GM19240 (cell line): ENCODE measurements at regions not wholly inside any gene's neighbourhood (a gene's known extent, or its start where the extent isn't known, plus 50 kb on each side); places are given as distances from the start of the nearest gene placed in this dataset.
A peak's percentile ranks its signal among the peaks of the same experiment; 100 is the strongest.

Experiments used
- DNase-seq: peaks from one replicate; pipeline ENCODE4 v3.0.0; 2011; ENCODE audit warnings: low spot score; ENCODE audit not compliant: insufficient read length

GRCh38 chr18:67232991-67233390 lies 283.5 kb downstream of the DSEL start:
- no peak for DNase-seq

GRCh38 chr18:67232406-67232805 lies 284.1 kb downstream of the DSEL start:
- DNase-seq, result no peak

GRCh38 chr18:67222887-67223286 lies 293.6 kb downstream of the DSEL start:
- DNase-seq, result no peak

- no peak for DNase-seq
Measured at GRCh38 chr18:67219821-67220220, 296.7 kb downstream of the DSEL start.

DNA sequence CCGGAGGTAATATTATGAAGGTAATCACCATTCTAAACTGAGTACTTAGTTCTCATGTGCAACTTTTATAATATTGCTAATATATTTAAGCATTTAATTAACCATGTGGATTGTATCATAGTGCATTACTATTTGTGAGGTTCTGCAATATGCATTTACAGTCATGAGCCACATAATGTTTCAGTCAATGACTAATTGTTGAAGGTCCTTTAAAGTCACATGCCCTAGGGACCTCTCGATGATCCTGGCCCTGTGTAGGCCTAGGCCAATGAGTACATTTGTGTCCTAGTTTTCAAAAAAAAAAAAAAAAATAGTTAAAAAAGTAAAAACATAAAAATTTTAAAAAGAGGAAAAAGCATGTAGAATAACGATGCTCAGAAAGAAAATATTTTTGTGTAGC lies 298.0 kb downstream of the DSEL start:
- DNase-seq, result no peak

GRCh38 chr18:67217551-67218166 lies 298.9 kb downstream of the DSEL start:
- peak; percentile 11 for DNase-seq

DNA sequence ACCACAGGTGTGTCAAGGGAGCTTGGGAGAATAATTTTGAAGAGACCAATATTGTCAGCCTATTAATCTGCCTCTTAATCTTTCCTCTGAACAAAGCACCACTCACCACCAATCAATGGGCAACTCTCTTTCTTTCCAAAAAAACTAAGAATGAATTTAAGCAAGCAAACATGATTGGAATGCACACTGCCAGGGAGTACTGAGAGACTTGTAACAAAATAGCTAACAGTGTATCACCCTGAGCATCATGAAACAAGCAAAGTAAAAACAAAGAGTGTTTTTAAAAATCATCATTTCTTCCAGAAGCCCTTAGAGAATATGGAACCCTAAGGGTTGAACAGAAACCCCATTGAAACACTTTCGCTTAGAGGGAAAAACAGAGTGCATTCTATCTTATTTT lies 299.7 kb downstream of the DSEL start:
- DNase-seq, result no peak

GRCh38 chr18:67215686-67216085 lies 300.8 kb downstream of the DSEL start:
- no peak for DNase-seq

DNA sequence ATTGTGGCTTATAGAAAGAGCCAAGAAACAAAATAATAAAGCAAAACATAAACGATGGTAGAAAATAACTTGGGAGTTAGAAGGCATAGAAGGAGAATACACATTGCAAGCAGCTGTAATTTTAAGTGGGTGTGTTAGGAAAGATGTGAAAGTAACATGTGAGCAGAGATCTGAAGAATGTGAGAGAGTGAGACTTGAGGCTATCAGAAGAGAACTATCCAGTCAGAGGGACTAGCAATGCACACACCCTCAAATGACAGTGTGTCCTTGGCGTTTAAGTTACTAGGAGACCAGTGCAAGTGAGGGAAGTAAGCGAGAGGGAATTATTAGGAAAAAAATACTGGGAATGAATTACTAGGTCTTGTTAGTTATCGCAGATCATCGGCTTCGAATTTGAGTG lies 304.9 kb downstream of the DSEL start:
- no peak for DNase-seq

DNA sequence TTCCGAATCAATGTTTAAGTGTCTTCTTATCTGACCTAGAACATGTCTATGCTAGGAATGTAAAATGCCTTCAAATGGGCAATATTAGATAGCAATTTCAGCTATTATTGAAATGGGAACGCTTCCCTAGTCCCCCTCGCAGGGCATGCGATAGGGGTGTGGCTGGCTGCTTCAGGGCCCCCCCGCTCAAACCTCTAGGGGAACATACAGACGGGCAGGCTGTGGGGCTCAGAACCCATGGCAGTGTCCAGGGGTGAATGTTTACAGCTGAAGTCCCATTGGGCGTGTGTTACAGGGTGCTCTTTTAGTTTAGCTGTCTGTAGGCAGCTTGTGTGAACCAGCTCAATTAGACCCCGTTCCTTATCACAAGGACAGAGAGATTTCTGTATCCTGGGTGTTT lies 315.9 kb downstream of the DSEL start:
- DNase-seq, result no peak

GRCh38 chr18:67199993-67200617 lies 316.4 kb downstream of the DSEL start:
- no peak for DNase-seq

GRCh38 chr18:67194886-67195285 lies 321.6 kb downstream of the DSEL start:
- no peak for DNase-seq

- no peak for DNase-seq
Measured at GRCh38 chr18:67192535-67192934, 324.0 kb downstream of the DSEL start.

- DNase-seq, result no peak
Measured at GRCh38 chr18:67183398-67183797, 333.1 kb downstream of the DSEL start.

DNA sequence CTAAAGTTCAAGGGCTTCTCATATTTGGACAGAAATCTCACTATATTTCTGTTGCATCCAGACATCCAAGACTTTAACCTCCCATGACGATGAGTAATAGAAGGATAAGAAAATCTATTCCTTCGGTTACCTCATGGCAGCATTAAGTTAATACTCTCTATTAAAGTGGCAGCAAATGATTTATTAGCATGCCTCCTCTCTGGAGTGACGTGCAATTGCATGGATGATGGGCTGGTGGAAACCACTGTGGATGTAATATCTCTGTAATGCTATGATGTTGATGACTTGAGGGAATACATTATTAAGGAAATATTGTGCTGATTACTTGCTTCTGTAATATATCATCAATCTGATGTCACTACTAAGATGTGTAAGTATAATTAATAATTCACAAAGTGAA lies 336.8 kb downstream of the DSEL start:
- no peak for DNase-seq

GRCh38 chr18:67159662-67160061 lies 356.9 kb downstream of the DSEL start:
- no peak for DNase-seq

DNA sequence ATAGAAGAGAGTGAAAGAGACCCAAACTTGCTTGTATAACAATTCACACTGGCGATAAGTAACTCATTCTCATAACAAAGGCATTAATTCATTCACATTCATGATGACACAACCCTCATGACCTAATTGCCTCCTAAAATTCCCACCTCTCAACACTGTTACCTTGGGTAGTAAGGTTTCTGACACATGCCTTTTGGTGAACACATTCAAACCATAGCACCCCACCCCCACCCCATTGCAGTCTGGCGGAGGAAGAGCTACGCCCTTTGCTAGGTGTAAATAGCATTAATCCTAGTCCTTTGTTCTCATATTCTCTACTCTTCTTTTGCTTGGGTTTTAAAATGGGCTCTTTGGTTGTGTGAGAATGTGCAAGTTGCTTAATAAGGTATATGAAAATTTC lies 361.5 kb downstream of the DSEL start:
- DNase-seq, result no peak

DNA sequence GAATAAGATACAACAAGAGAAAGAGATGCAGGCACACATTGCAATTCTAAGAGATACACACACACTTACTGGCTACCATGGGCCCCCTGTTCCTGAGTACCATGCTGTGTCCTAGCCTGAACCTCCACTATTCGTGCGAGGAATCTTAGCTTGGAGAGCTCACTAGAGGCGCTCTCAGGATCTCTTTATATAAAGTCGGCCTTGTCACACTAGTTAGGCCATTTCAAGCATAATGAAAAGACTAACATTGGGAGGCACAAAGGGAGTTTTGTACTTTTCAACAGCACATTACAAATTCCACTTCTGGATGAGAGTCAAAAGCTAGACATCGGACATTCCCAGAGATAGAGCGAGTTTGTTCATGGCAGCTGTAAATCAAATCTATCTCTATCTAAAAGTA lies 365.2 kb downstream of the DSEL start:
- no peak for DNase-seq

- DNase-seq, result no peak
Measured at GRCh38 chr18:67145586-67146292, 370.8 kb downstream of the DSEL start.

- DNase-seq, result no peak
Measured at GRCh38 chr18:67144329-67144728, 372.2 kb downstream of the DSEL start.

GRCh38 chr18:67143028-67143427 lies 373.5 kb downstream of the DSEL start:
- no peak for DNase-seq

GRCh38 chr18:67142604-67143003 lies 373.9 kb downstream of the DSEL start:
- DNase-seq, result no peak

GRCh38 chr18:67140495-67140894 lies 376.0 kb downstream of the DSEL start:
- no peak for DNase-seq
